Panc1 (cell line): ENCODE measurements at regions not wholly inside any gene's neighbourhood (a gene's known extent, or its start where the extent isn't known, plus 50 kb on each side); places are given as distances from the start of the nearest gene placed in this dataset.
"Not testable (repeated sequence)": the region's sequence is repeated elsewhere in the genome, so short reads cannot be mapped to it uniquely, and the experiment has no call there.

Experiments
- CTCF ChIP-seq: fragments of 450-650 bp; IDR thresholded peaks from 2 replicates; pipeline ENCODE4 v1.5.1; 2017; ENCODE audit warnings: mild to moderate bottlenecking
- POLR2AphosphoS5 ChIP-seq: IDR thresholded peaks from 2 replicates; pipeline ENCODE4 v1.6.1; 2012; ENCODE audit warnings: mild to moderate bottlenecking, low read depth, low read length, moderate library complexity
- TCF7L2 ChIP-seq: IDR thresholded peaks from 2 replicates; pipeline ENCODE4 v1.6.1; 2011; ENCODE audit warnings: mild to moderate bottlenecking, low read depth, low read length, inconsistent platforms

GRCh38 chr5:12574298-12575093 is 670.2 kb upstream of the CTNND2 start:
- not testable (repeated sequence) for TF ChIP-seq CTCF, TCF7L2, POLR2AphosphoS5
